ENCODE measurements at regions not wholly inside any gene's neighbourhood (a gene's known extent, or its start where the extent isn't known, plus 50 kb on each side); places are given as distances from the start of the nearest gene placed in this dataset.

DNA sequence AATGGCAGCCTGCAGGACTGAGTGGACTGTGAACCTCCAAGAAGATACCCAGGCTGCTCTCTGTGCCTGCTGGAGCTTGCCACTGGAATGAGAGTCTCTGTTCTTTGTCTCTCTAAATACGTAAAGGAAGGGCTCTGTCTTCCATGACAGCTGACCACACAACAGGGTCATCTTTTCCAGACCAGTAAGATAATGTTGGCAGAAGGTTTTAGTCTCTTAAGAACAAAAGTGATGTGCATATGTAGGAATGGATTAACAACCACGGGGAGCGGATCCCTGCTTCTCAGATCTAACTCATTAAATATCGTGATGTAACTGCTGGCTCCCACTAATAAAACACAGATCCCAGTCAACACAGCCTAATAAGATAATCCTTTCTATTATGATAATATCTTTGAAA, 67.5 kb downstream of the MAP10 start (continued):
- TF ChIP-seq, protein P1, sequence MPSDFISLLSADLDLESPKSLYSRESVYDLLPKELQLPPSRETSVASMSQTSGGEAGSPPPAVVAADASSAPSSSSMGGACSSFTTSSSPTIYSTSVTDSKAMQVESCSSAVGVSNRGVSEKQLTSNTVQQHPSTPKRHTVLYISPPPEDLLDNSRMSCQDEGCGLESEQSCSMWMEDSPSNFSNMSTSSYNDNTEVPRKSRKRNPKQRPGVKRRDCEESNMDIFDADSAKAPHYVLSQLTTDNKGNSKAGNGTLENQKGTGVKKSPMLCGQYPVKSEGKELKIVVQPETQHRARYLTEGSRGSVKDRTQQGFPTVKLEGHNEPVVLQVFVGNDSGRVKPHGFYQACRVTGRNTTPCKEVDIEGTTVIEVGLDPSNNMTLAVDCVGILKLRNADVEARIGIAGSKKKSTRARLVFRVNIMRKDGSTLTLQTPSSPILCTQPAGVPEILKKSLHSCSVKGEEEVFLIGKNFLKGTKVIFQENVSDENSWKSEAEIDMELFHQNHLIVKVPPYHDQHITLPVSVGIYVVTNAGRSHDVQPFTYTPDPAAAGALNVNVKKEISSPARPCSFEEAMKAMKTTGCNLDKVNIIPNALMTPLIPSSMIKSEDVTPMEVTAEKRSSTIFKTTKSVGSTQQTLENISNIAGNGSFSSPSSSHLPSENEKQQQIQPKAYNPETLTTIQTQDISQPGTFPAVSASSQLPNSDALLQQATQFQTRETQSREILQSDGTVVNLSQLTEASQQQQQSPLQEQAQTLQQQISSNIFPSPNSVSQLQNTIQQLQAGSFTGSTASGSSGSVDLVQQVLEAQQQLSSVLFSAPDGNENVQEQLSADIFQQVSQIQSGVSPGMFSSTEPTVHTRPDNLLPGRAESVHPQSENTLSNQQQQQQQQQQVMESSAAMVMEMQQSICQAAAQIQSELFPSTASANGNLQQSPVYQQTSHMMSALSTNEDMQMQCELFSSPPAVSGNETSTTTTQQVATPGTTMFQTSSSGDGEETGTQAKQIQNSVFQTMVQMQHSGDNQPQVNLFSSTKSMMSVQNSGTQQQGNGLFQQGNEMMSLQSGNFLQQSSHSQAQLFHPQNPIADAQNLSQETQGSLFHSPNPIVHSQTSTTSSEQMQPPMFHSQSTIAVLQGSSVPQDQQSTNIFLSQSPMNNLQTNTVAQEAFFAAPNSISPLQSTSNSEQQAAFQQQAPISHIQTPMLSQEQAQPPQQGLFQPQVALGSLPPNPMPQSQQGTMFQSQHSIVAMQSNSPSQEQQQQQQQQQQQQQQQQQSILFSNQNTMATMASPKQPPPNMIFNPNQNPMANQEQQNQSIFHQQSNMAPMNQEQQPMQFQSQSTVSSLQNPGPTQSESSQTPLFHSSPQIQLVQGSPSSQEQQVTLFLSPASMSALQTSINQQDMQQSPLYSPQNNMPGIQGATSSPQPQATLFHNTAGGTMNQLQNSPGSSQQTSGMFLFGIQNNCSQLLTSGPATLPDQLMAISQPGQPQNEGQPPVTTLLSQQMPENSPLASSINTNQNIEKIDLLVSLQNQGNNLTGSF (CRISPR knock-in tag; IDR thresholded peaks at IDR 0.05): no peak
- no peak for TF ChIP-seq ONECUT2 (CRISPR knock-in tag; IDR thresholded peaks at IDR 0.05)

DNA sequence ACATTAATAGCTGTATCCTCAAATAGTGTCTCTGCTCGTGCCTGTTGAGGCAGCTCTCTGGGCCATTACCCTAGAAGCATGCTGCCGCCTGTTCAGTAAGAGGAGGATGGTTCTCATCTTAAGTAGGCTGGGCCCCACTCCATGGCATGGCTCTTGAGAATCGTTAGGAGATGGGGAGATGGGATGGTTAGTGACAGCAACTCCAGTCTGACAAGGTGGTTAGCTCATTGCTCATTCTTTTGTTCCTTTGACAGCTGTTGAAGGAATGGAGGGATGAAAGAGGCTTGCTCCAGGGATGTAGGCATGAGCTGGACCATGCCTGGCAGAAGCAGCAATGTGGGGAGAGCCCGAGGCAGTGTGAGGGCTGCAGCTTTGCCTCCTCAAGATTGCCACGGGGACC, 68.2 kb downstream of the MAP10 start:
- ChIA-PET POLR2A (no interaction called here), CTCF (ENCODE audit: low intra/inter-chr PET ratio, low total read pairs) (no interaction called here)
- BruUV-seq (replicated peaks): no TSS peak
- TF ChIP-seq ZFY (CRISPR knock-in tag; IDR thresholded peaks at IDR 0.05) (no peak), PCBP1 (IDR thresholded peaks at IDR 0.05; ENCODE audit: borderline replicate concordance, low read depth, low read length) (no peak), ZFP36 (IDR thresholded peaks at IDR 0.05; ENCODE audit: borderline replicate concordance, low read depth, low read length, partially characterized antibody) (no peak), SOX6 (IDR thresholded peaks at IDR 0.05) (no peak), SOX6 (CRISPR knock-in tag; IDR thresholded peaks at IDR 0.05) (no peak), SIX4 (CRISPR knock-in tag; IDR thresholded peaks at IDR 0.05) (no peak), MAF1 (CRISPR knock-in tag; IDR thresholded peaks at IDR 0.05; ENCODE audit: borderline replicate concordance) (no peak), ZNF878 (CRISPR knock-in tag; IDR thresholded peaks at IDR 0.05) (no peak)
- TF ChIP-seq, protein P2, sequence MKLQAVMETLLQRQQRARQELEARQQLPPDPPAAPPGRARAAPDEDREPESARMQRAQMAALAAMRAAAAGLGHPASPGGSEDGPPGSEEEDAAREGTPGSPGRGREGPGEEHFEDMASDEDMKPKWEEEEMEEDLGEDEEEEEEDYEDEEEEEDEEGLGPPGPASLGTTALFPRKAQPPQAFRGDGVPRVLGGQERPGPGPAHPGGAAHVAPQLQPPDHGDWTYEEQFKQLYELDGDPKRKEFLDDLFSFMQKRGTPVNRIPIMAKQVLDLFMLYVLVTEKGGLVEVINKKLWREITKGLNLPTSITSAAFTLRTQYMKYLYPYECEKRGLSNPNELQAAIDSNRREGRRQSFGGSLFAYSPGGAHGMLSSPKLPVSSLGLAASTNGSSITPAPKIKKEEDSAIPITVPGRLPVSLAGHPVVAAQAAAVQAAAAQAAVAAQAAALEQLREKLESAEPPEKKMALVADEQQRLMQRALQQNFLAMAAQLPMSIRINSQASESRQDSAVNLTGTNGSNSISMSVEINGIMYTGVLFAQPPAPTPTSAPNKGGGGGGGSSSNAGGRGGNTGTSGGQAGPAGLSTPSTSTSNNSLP (IDR thresholded peaks at IDR 0.05; ENCODE audit: low read depth, low read length): no peak
- TF ChIP-seq, protein P3, sequence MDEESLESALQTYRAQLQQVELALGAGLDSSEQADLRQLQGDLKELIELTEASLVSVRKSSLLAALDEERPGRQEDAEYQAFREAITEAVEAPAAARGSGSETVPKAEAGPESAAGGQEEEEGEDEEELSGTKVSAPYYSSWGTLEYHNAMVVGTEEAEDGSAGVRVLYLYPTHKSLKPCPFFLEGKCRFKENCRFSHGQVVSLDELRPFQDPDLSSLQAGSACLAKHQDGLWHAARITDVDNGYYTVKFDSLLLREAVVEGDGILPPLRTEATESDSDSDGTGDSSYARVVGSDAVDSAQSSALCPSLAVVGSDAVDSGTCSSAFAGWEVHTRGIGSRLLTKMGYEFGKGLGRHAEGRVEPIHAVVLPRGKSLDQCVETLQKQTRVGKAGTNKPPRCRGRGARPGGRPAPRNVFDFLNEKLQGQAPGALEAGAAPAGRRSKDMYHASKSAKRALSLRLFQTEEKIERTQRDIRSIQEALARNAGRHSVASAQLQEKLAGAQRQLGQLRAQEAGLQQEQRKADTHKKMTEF (CRISPR knock-in tag; IDR thresholded peaks at IDR 0.05): no peak

More for the DNA sequence above, 68.2 kb downstream of the MAP10 start:
- WGBS (ENCODE audit: low lambda C conversion rate): 1% methylated on average over 5 of the region's 5 CpGs
- Histone ChIP-seq H3K4me1 (ENCODE audit: insufficient read depth, low read length) (no peaks in the 10 kb centered on the region), H3K4me2 (ENCODE audit: low read depth, low read length) (no peak overlapping the region), H3K9ac (ENCODE audit: insufficient read depth, low read depth, low read length) (no peak overlapping the region), H3K4me3 (replicated peaks in 1 of 3; ENCODE audit: insufficient read depth in 1 of 3, low read depth in 2 of 3, low read length in 3 of 3) (no peak overlapping the region), H3K27me3 (ENCODE audit: control insufficient read depth in 1 of 2, insufficient read depth in 2 of 2, low read length in 2 of 2) (peaks cover 0 to 3% of the 10 kb centered on the region in 2 experiments; a peak in 2 of 5 replicates), H2AFZ (ENCODE audit: low read length) (no peak overlapping the region), H3K9me3 (ENCODE audit: low read length) (no peaks in the 10 kb centered on the region), H4K20me1 (ENCODE audit: insufficient read depth, low read length) (no peaks in the 10 kb centered on the region), H3K27ac (ENCODE audit: extremely low read length, insufficient read depth, low read length) (no peak overlapping the region), H3K36me3 (replicated peaks in 1 of 2; ENCODE audit: control insufficient read depth in 1 of 2, insufficient read depth in 2 of 2, low read length in 2 of 2) (no peaks in the 10 kb centered on the region), H3K79me2 (ENCODE audit: insufficient read depth, low read length) (no peaks in the 10 kb centered on the region)
- ATAC-seq (no peak), FAIRE-seq (no peak), DNase-seq (ENCODE audit: low spot score) (no peak)
- in situ Hi-C loops (cut with HindIII; ENCODE audit: extremely low pct_ligation_motif_present, low pct_unique_long_range_greater_than_20kb) (no loop called here), intact Hi-C loops (cut with micrococcal nuclease; ENCODE audit: unreplicated experiment) (no loop called here)
